ENCODE measurements at regions not wholly inside any gene's neighbourhood (a gene's known extent, or its start where the extent isn't known, plus 50 kb on each side); places are given as distances from the start of the nearest gene placed in this dataset.

DNA sequence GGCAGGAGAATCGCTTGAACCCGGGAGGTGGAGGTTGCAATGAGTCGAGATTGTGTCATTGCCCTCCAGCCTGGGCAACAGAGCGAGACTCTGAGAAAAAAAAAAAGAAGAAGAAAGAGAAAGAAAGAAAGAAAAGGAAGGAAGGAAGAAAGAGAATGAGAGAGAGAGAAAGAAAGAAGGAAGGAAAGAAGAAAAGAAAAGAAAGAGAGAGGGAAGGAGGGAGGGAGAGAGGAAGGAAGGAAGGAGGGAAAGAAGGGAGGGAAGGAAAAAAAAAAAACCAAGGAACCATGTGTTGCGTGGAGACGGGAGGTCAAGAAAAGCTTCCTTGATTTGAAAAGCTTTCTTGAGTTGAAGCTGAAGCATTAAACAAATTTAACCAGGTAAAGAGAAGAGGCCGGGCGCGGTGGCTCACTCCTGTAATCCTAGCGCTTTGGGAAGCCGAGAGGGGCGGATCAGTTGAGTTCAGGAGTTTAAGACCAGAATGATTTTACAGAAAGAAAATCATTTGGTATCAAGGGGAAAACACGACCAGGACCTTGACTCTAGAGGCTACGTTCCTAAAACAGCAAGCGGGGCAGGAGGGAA, 90.5 kb upstream of the PRSS16 start:
- no peak for TF ChIP-seq CEBPB (IDR thresholded peaks at IDR 0.05; ENCODE audit: low read depth, low read length)
- TF ChIP-seq, protein P1, sequence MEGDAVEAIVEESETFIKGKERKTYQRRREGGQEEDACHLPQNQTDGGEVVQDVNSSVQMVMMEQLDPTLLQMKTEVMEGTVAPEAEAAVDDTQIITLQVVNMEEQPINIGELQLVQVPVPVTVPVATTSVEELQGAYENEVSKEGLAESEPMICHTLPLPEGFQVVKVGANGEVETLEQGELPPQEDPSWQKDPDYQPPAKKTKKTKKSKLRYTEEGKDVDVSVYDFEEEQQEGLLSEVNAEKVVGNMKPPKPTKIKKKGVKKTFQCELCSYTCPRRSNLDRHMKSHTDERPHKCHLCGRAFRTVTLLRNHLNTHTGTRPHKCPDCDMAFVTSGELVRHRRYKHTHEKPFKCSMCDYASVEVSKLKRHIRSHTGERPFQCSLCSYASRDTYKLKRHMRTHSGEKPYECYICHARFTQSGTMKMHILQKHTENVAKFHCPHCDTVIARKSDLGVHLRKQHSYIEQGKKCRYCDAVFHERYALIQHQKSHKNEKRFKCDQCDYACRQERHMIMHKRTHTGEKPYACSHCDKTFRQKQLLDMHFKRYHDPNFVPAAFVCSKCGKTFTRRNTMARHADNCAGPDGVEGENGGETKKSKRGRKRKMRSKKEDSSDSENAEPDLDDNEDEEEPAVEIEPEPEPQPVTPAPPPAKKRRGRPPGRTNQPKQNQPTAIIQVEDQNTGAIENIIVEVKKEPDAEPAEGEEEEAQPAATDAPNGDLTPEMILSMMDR (conservative IDR thresholded peaks at IDR 0.05; ENCODE audit: low read depth, low read length): no peak
- TF ChIP-seq POLR2A (IDR thresholded peaks at IDR 0.05; ENCODE audit: low read depth, low read length): no peak
- no peak for TF ChIP-seq MAZ (IDR thresholded peaks at IDR 0.05; ENCODE audit: borderline replicate concordance, low read depth, low read length)
- TF ChIP-seq RFX5 (IDR thresholded peaks at IDR 0.05; ENCODE audit: low read depth, low read length): no peak
- TF ChIP-seq, protein P2, sequence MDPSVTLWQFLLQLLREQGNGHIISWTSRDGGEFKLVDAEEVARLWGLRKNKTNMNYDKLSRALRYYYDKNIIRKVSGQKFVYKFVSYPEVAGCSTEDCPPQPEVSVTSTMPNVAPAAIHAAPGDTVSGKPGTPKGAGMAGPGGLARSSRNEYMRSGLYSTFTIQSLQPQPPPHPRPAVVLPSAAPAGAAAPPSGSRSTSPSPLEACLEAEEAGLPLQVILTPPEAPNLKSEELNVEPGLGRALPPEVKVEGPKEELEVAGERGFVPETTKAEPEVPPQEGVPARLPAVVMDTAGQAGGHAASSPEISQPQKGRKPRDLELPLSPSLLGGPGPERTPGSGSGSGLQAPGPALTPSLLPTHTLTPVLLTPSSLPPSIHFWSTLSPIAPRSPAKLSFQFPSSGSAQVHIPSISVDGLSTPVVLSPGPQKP (IDR thresholded peaks at IDR 0.05; ENCODE audit: borderline replicate concordance, low read depth, low read length): no peak
- TF ChIP-seq NFE2L2 (IDR thresholded peaks at IDR 0.05; ENCODE audit: low read depth, low read length): no peak

All from IMR-90 (cell line).